ENCODE measurements at regions not wholly inside any gene's neighbourhood (a gene's known extent, or its start where the extent isn't known, plus 50 kb on each side); places are given as distances from the start of the nearest gene placed in this dataset.

- intact Hi-C loops (cut with micrococcal nuclease), result no loop called here
- Mint-ChIP-seq H3K27ac (no peak overlapping the region), H3K4me3 (no peak overlapping the region), H3K4me1 (ENCODE audit: low read depth) (no peaks in the 10 kb centered on the region), H3K27me3 (ENCODE audit: insufficient read depth) (peaks cover 2% of the 10 kb centered on the region), H3K9me3 (no peaks in the 10 kb centered on the region), H3K36me3 (ENCODE audit: low read depth) (no peaks in the 10 kb centered on the region)
- no peak for DNase-seq (ENCODE audit: low spot score)
These were observed 80.1 kb downstream of the MTERF1 start for GRCh38 chr7:91800389-91800788.

GRCh38 chr7:91801331-91801983, 79.0 kb downstream of the MTERF1 start:
- intact Hi-C loops (cut with micrococcal nuclease), result no loop called here
- Mint-ChIP-seq H3K9me3 (no peaks in the 10 kb centered on the region), H3K27ac (no peak overlapping the region), H3K4me3 (no peak overlapping the region), H3K27me3 (ENCODE audit: insufficient read depth) (peaks cover 2% of the 10 kb centered on the region), H3K36me3 (ENCODE audit: low read depth) (no peaks in the 10 kb centered on the region), H3K4me1 (ENCODE audit: low read depth) (no peaks in the 10 kb centered on the region)
- no peak for DNase-seq (ENCODE audit: low spot score)

GRCh38 chr7:91811236-91811635, 69.3 kb downstream of the MTERF1 start:
- H3K4me3 Mint-ChIP-seq, result no peak overlapping the region
- no peak for DNase-seq (ENCODE audit: low spot score)
- H3K27me3 Mint-ChIP-seq (ENCODE audit: insufficient read depth), result no peaks in the 10 kb centered on the region
- H3K9me3 Mint-ChIP-seq, result peaks cover 2% of the 10 kb centered on the region
- H3K36me3 Mint-ChIP-seq (ENCODE audit: low read depth), result no peaks in the 10 kb centered on the region
- intact Hi-C loops (cut with micrococcal nuclease), result no loop called here
- no peaks in the 10 kb centered on the region for H3K4me1 Mint-ChIP-seq (ENCODE audit: low read depth)
- no peak overlapping the region for H3K27ac Mint-ChIP-seq

- no peaks in the 10 kb centered on the region for H3K36me3 Mint-ChIP-seq (ENCODE audit: low read depth)
- no peaks in the 10 kb centered on the region for H3K27me3 Mint-ChIP-seq (ENCODE audit: insufficient read depth)
- H3K4me1 Mint-ChIP-seq (ENCODE audit: low read depth), result no peaks in the 10 kb centered on the region
- H3K27ac Mint-ChIP-seq, result no peak overlapping the region
- H3K9me3 Mint-ChIP-seq, result peaks cover 2% of the 10 kb centered on the region
- DNase-seq (ENCODE audit: low spot score), result no peak
- intact Hi-C loops (cut with micrococcal nuclease), result no loop called here
- H3K4me3 Mint-ChIP-seq, result no peak overlapping the region
These were observed 68.9 kb downstream of the MTERF1 start for GRCh38 chr7:91811641-91812040.

GRCh38 chr7:91812388-91812787, 68.1 kb downstream of the MTERF1 start:
- intact Hi-C loops (cut with micrococcal nuclease), result no loop called here
- no peaks in the 10 kb centered on the region for H3K4me1 Mint-ChIP-seq (ENCODE audit: low read depth)
- no peak overlapping the region for H3K27ac Mint-ChIP-seq
- H3K27me3 Mint-ChIP-seq (ENCODE audit: insufficient read depth), result no peaks in the 10 kb centered on the region
- H3K9me3 Mint-ChIP-seq, result peaks cover 2% of the 10 kb centered on the region
- no peak overlapping the region for H3K4me3 Mint-ChIP-seq
- H3K36me3 Mint-ChIP-seq (ENCODE audit: low read depth), result no peaks in the 10 kb centered on the region
- no peak for DNase-seq (ENCODE audit: low spot score)

- peaks cover 2% of the 10 kb centered on the region for H3K9me3 Mint-ChIP-seq
- H3K4me3 Mint-ChIP-seq, result no peak overlapping the region
- H3K27me3 Mint-ChIP-seq (ENCODE audit: insufficient read depth), result no peaks in the 10 kb centered on the region
- no peak overlapping the region for H3K27ac Mint-ChIP-seq
- H3K4me1 Mint-ChIP-seq (ENCODE audit: low read depth), result no peaks in the 10 kb centered on the region
- no peak for DNase-seq (ENCODE audit: low spot score)
- H3K36me3 Mint-ChIP-seq (ENCODE audit: low read depth), result no peaks in the 10 kb centered on the region
- intact Hi-C loops (cut with micrococcal nuclease), result no loop called here
These were observed 66.3 kb downstream of the MTERF1 start for GRCh38 chr7:91814189-91814588.
